PFSK-1 (cell line): ENCODE measurements at regions not wholly inside any gene's neighbourhood (a gene's known extent, or its start where the extent isn't known, plus 50 kb on each side); places are given as distances from the start of the nearest gene placed in this dataset.

Source experiments
- POLR2AphosphoS5 ChIP-seq: IDR thresholded peaks from 2 replicates; pipeline ENCODE4 v1.6.1; 2012; ENCODE audit warnings: low read depth, mild to moderate bottlenecking, control low read depth, low read length, moderate library complexity
- SIN3A ChIP-seq: IDR thresholded peaks from 2 replicates; pipeline ENCODE4 v1.6.1; 2012; ENCODE audit warnings: mild to moderate bottlenecking, low read length, moderate library complexity, borderline replicate concordance; ENCODE audit not compliant: insufficient read depth
- TF ChIP-seq, protein P1 (sequence below), 2 experiments: IDR thresholded peaks; 2 replicates each; pipeline versions ENCODE4 v1.6.1 to v1.8.0; 2011 to 2012; ENCODE audit warnings: low read depth in 2 of 2, low read length in 2 of 2, control low read depth in 1 of 2, inconsistent platforms in 1 of 2, mild to moderate bottlenecking in 1 of 2, moderate library complexity in 1 of 2; ENCODE audit not compliant: insufficient read depth in 1 of 2

DNA sequence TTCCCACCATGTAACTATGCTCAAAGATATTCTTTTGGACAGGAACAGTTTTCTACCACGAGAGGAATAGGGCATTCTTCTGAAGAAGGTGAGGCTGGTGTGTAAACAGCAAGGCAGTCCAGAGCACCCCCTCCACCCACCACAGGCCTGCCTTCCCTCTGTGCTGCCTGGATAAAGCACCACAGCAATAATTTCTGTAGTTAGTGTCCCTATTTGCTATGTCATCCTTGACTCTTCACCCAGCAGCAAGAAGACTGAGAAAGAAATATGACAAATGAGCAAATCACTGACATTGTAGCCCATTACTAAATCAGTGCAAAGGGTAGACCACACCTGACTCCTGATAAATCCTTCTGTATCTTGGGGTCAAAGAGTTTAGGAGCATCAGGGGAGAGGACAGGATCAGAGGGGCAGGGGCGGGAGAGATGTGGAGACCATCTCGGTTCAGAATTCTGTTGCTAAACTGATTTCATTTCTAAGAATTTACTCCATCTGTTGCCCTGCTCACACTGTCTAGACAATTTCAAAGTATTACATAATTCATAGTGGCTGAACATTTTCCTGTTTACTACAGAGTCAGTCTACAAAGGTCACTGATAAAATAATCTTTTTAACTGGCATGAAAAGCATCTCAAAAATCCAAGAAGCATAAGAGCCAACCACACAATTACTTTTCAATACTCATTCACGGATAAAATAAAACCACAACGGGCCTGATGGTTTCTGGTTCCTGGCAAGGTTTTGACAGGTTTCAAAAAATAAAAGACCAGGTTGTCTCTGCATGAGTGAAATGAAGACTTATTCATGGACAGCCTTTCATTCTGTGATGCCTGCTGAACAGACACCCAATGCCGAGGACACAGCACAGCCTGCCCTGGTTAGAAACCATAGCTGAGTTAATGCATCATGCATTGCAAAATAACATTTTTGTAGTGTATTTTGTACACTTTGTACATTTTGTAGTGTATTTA lies 88.4 kb upstream of the IRS2 start:
- TF ChIP-seq POLR2AphosphoS5 (no peak), SIN3A (no peak)
- TF ChIP-seq, protein P1, sequence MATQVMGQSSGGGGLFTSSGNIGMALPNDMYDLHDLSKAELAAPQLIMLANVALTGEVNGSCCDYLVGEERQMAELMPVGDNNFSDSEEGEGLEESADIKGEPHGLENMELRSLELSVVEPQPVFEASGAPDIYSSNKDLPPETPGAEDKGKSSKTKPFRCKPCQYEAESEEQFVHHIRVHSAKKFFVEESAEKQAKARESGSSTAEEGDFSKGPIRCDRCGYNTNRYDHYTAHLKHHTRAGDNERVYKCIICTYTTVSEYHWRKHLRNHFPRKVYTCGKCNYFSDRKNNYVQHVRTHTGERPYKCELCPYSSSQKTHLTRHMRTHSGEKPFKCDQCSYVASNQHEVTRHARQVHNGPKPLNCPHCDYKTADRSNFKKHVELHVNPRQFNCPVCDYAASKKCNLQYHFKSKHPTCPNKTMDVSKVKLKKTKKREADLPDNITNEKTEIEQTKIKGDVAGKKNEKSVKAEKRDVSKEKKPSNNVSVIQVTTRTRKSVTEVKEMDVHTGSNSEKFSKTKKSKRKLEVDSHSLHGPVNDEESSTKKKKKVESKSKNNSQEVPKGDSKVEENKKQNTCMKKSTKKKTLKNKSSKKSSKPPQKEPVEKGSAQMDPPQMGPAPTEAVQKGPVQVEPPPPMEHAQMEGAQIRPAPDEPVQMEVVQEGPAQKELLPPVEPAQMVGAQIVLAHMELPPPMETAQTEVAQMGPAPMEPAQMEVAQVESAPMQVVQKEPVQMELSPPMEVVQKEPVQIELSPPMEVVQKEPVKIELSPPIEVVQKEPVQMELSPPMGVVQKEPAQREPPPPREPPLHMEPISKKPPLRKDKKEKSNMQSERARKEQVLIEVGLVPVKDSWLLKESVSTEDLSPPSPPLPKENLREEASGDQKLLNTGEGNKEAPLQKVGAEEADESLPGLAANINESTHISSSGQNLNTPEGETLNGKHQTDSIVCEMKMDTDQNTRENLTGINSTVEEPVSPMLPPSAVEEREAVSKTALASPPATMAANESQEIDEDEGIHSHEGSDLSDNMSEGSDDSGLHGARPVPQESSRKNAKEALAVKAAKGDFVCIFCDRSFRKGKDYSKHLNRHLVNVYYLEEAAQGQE (IDR thresholded peaks at IDR 0.05; ENCODE audit: insufficient read depth in 1 of 2, low read depth in 2 of 2, low read length in 2 of 2), result no peak
